Stimulated activated naive CD8-positive, alpha-beta T cell treated with anti-CD3 and anti-CD28 coated beads, Interleukin-15, amount 100 ng/mL, for 72 hours (primary cell): ENCODE measurements at regions not wholly inside any gene's neighbourhood (a gene's known extent, or its start where the extent isn't known, plus 50 kb on each side); places are given as distances from the start of the nearest gene placed in this dataset.

Experiments used
- ATAC-seq: fragments of 150-1000 bp; cut with Tn5 transposase; 2 replicates; pipeline ENCODE4 v1.10.0; 2021; ENCODE audit warnings: mild to moderate bottlenecking, moderate library complexity
- DNase-seq, 2 donors: peaks; one replicate each; pipeline ENCODE4 v3.0.0; 2021 to 2022
- H3K27ac Mint-ChIP-seq, 2 donors: one replicate each; pipeline ENCODE4 v1.8.0; 2022; ENCODE audit warnings: mild to moderate bottlenecking in 2 of 2, mixed read lengths in 2 of 2, moderate library complexity in 2 of 2
- H3K27me3 Mint-ChIP-seq: one replicate; pipeline ENCODE4 v1.8.0; 2022; ENCODE audit warnings: mixed read lengths
- H3K4me1 Mint-ChIP-seq: one replicate; pipeline ENCODE4 v1.8.0; 2022; ENCODE audit warnings: mild to moderate bottlenecking, mixed read lengths
- H3K4me3 Mint-ChIP-seq, 2 donors: one replicate each; pipeline ENCODE4 v1.8.0; 2022; ENCODE audit warnings: mild to moderate bottlenecking in 2 of 2, mixed read lengths in 2 of 2, moderate library complexity in 1 of 2
- H3K9me3 Mint-ChIP-seq, 2 donors: one replicate each; pipeline ENCODE4 v1.8.0; 2022; ENCODE audit warnings: mixed read lengths in 2 of 2

- ATAC-seq: no peak
- no peaks in the 10 kb centered on the region for H3K27me3 Mint-ChIP-seq
- no peak overlapping the region for H3K27ac Mint-ChIP-seq
- no peaks in the 10 kb centered on the region for H3K4me1 Mint-ChIP-seq
- H3K4me3 Mint-ChIP-seq: no peak overlapping the region
- DNase-seq: no peak
- H3K9me3 Mint-ChIP-seq: peaks cover 11 to 19% of the 10 kb centered on the region in 2 donors
Measured at GRCh38 chr18:22634464-22634863, 216.7 kb upstream of the CTAGE1 start.

- Mint-ChIP-seq H3K4me1 (no peaks in the 10 kb centered on the region), H3K9me3 (peaks cover 11 to 19% of the 10 kb centered on the region in 2 donors), H3K27me3 (no peaks in the 10 kb centered on the region), H3K4me3 (no peak overlapping the region), H3K27ac (no peak overlapping the region)
- DNase-seq (no peak), ATAC-seq (no peak)
Measured at GRCh38 chr18:22637787-22638186, 220.1 kb upstream of the CTAGE1 start.

- peaks cover 11 to 19% of the 10 kb centered on the region in 2 donors for H3K9me3 Mint-ChIP-seq
- no peak overlapping the region for H3K27ac Mint-ChIP-seq
- DNase-seq (no peak), ATAC-seq (no peak)
- H3K27me3 Mint-ChIP-seq: no peaks in the 10 kb centered on the region
- no peaks in the 10 kb centered on the region for H3K4me1 Mint-ChIP-seq
- H3K4me3 Mint-ChIP-seq: no peak overlapping the region
Measured at GRCh38 chr18:22639026-22639463, 221.3 kb upstream of the CTAGE1 start.

GRCh38 chr18:22639561-22639960 lies 221.8 kb upstream of the CTAGE1 start:
- no peaks in the 10 kb centered on the region for H3K4me1 Mint-ChIP-seq
- ATAC-seq: no peak
- no peak overlapping the region for H3K4me3 Mint-ChIP-seq
- H3K9me3 Mint-ChIP-seq: peaks cover 11 to 19% of the 10 kb centered on the region in 2 donors
- no peak for DNase-seq
- H3K27ac Mint-ChIP-seq: no peak overlapping the region
- no peaks in the 10 kb centered on the region for H3K27me3 Mint-ChIP-seq

GRCh38 chr18:22640281-22640842 lies 222.6 kb upstream of the CTAGE1 start:
- no peak for DNase-seq
- Mint-ChIP-seq H3K27me3 (no peaks in the 10 kb centered on the region), H3K4me1 (no peaks in the 10 kb centered on the region), H3K9me3 (peaks cover 11 to 19% of the 10 kb centered on the region in 2 donors), H3K4me3 (no peak overlapping the region), H3K27ac (no peak overlapping the region)
- no peak for ATAC-seq

DNA sequence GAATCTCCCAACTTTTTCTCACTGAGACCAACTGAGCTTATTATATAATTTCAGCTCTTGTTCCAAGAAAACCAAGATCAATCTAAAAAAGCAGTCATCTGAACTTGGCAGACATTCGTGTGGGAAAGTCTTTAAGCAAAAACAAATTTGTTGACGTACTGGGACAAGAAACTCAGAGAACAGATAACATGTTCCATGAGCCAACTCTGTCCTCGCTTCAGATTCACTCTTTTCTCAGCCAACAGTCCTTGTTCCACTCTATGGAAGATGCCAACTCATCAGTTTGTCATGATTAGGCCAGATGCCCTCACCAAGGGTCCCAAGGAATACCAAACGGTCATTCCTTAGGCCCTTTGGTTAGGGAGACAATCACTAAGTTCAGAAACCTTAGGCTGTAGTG lies 224.2 kb upstream of the CTAGE1 start:
- H3K4me3 Mint-ChIP-seq: no peak overlapping the region

GRCh38 chr18:22643731-22644130 lies 226.0 kb upstream of the CTAGE1 start:
- no peaks in the 10 kb centered on the region for H3K27me3 Mint-ChIP-seq
- no peak for ATAC-seq
- H3K4me3 Mint-ChIP-seq: no peak overlapping the region
- DNase-seq: no peak
- H3K27ac Mint-ChIP-seq: no peak overlapping the region
- H3K4me1 Mint-ChIP-seq: no peaks in the 10 kb centered on the region
- H3K9me3 Mint-ChIP-seq: peaks cover 0 to 7% of the 10 kb centered on the region in 2 donors

More for the DNA sequence above, 224.2 kb upstream of the CTAGE1 start:
- no peaks in the 10 kb centered on the region for H3K4me1 Mint-ChIP-seq
- DNase-seq: no peak
- H3K9me3 Mint-ChIP-seq: peaks cover 7 to 8% of the 10 kb centered on the region in 2 donors
- H3K27ac Mint-ChIP-seq: no peak overlapping the region
- no peak for ATAC-seq
- no peaks in the 10 kb centered on the region for H3K27me3 Mint-ChIP-seq

GRCh38 chr18:22650247-22650646 lies 232.5 kb upstream of the CTAGE1 start:
- Mint-ChIP-seq H3K4me1 (no peaks in the 10 kb centered on the region), H3K27ac (no peak overlapping the region), H3K27me3 (peaks cover 12% of the 10 kb centered on the region), H3K4me3 (no peak overlapping the region), H3K9me3 (peaks cover 10 to 18% of the 10 kb centered on the region in 2 donors)
- DNase-seq (no peak), ATAC-seq (no peak)

DNA sequence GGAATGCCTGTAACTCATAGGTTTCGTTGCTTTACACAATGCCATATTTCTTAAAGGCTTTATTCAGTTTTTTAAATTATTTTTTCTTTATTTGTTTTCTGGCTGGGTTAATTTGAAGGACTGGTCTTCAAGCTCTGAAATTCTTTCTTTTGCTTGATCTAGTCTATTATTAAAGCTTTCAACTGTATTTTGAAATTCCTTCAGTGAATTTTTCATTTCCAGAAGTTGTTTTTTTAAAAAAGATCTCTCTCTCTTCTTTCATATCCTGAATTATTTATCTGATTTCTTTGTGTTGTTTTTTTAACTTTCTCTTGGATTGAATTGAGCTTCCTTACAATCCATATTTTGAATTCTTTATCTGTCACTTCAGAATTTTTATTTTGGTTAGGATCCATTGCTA lies 239.9 kb upstream of the CTAGE1 start:
- no peak for DNase-seq
- Mint-ChIP-seq H3K4me1 (no peaks in the 10 kb centered on the region), H3K9me3 (peaks cover 37 to 48% of the 10 kb centered on the region in 2 donors), H3K4me3 (no peak overlapping the region), H3K27ac (no peak overlapping the region), H3K27me3 (peaks cover 25% of the 10 kb centered on the region)
- ATAC-seq: no peak

DNA sequence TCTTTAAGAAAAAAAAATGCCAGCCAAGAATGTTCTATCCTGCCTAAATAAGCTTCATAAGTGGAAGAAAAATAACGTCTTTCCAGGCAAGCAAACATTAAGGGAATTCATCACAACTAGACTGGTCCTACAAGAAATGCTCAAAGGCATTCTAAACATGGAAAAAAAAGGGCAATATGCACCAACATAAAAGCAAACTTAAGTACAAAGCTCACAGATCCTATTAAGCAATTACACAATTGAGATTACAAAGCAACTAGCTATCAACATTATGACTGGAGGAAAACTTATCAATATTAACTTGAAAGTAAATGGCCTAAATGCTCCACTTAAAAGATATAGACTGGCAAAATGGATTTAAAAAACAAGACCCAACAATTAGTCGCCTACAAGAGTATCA lies 240.6 kb upstream of the CTAGE1 start:
- ATAC-seq (no peak), DNase-seq (no peak)
- peaks cover 44 to 51% of the 10 kb centered on the region in 2 donors for H3K9me3 Mint-ChIP-seq
- H3K27me3 Mint-ChIP-seq: peaks cover 25% of the 10 kb centered on the region
- H3K4me3 Mint-ChIP-seq: no peak overlapping the region
- H3K27ac Mint-ChIP-seq: no peak overlapping the region
- H3K4me1 Mint-ChIP-seq: no peaks in the 10 kb centered on the region

- H3K4me1 Mint-ChIP-seq: no peaks in the 10 kb centered on the region
- no peak overlapping the region for H3K27ac Mint-ChIP-seq
- no peak overlapping the region for H3K4me3 Mint-ChIP-seq
- H3K27me3 Mint-ChIP-seq: no peaks in the 10 kb centered on the region
- no peak for DNase-seq
- ATAC-seq: no peak
- H3K9me3 Mint-ChIP-seq: peaks cover 24 to 34% of the 10 kb centered on the region in 2 donors
Measured at GRCh38 chr18:22663378-22663777, 245.7 kb upstream of the CTAGE1 start.

DNA sequence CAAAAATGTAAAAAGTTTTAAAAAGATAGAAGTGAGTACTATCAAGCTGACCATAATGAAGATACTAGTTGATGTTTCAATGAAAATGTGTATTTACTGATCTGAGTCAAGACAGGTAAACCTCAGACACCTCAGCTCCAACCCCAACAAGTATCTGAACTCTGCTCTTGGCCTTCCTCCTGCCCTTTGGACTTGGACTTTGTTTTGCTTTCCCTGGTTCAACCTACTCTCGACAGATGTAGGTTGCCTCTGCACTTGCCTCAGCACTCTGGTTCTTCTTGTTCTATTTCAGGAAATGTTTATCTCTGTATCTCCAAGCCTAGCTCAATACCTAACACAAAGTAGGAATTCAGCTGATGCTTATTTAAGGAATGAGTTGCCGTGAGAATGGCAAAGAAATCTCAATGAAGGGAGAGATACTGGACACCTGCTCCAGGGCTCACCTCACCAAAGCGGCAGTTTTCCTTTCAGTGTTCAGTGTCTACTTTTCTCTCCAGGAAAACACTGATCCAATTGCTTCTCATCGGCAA lies 248.8 kb upstream of the CTAGE1 start:
- no peaks in the 10 kb centered on the region for H3K4me1 Mint-ChIP-seq
- DNase-seq: no peak
- H3K4me3 Mint-ChIP-seq: no peak overlapping the region
- H3K27ac Mint-ChIP-seq: no peak overlapping the region
- peaks cover 8% of the 10 kb centered on the region for H3K27me3 Mint-ChIP-seq
- peaks cover 19 to 28% of the 10 kb centered on the region in 2 donors for H3K9me3 Mint-ChIP-seq
- ATAC-seq: no peak

DNA sequence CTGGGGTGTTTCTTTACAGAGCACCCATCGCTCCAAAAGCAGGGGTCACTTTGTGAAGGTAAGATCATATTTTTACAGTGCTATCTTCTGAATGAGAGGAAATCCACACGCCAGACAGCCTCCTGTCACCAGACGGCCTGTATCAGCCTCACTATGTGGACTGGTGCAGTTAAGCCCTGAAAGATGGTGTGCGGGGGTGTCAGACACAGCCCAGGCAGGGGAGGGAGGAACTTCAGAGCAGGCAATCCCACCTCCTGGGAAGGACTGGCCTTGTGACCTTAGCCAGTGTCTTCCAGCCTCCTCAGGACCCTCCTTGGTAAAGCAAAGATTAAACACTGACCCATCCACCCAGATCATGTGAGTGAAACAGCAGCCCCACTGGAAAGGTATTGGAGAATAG lies 249.4 kb upstream of the CTAGE1 start:
- DNase-seq (no peak), ATAC-seq (no peak)
- H3K4me3 Mint-ChIP-seq: no peak overlapping the region
- peaks cover 19 to 28% of the 10 kb centered on the region in 2 donors for H3K9me3 Mint-ChIP-seq
- H3K27me3 Mint-ChIP-seq: peaks cover 8% of the 10 kb centered on the region
- no peak overlapping the region for H3K27ac Mint-ChIP-seq
- H3K4me1 Mint-ChIP-seq: no peaks in the 10 kb centered on the region

GRCh38 chr18:22667616-22668422 lies 250.1 kb upstream of the CTAGE1 start:
- no peaks in the 10 kb centered on the region for H3K4me1 Mint-ChIP-seq
- peaks cover 16 to 25% of the 10 kb centered on the region in 2 donors for H3K9me3 Mint-ChIP-seq
- ATAC-seq (no peak), DNase-seq (no peak)
- H3K27me3 Mint-ChIP-seq: peaks cover 8% of the 10 kb centered on the region
- H3K27ac Mint-ChIP-seq: no peak overlapping the region
- H3K4me3 Mint-ChIP-seq: no peak overlapping the region

- H3K27me3 Mint-ChIP-seq: peaks cover 8% of the 10 kb centered on the region
- H3K27ac Mint-ChIP-seq: no peak overlapping the region
- H3K4me1 Mint-ChIP-seq: no peaks in the 10 kb centered on the region
- ATAC-seq: no peak
- peaks cover 10 to 18% of the 10 kb centered on the region in 2 donors for H3K9me3 Mint-ChIP-seq
- DNase-seq: no peak
- no peak overlapping the region for H3K4me3 Mint-ChIP-seq
Measured at GRCh38 chr18:22668496-22668895, 250.8 kb upstream of the CTAGE1 start.

- DNase-seq (no peak), ATAC-seq (no peak)
- no peaks in the 10 kb centered on the region for H3K9me3 Mint-ChIP-seq
- H3K4me1 Mint-ChIP-seq: no peaks in the 10 kb centered on the region
- no peak overlapping the region for H3K4me3 Mint-ChIP-seq
- no peak overlapping the region for H3K27ac Mint-ChIP-seq
- H3K27me3 Mint-ChIP-seq: peaks cover 8% of the 10 kb centered on the region
Measured at GRCh38 chr18:22670914-22671313, 253.2 kb upstream of the CTAGE1 start.
